K562 (cell line): ENCODE measurements at regions not wholly inside any gene's neighbourhood (a gene's known extent, or its start where the extent isn't known, plus 50 kb on each side); places are given as distances from the start of the nearest gene placed in this dataset.

Source experiments
- ATAC-seq: fragments of 200-7000 bp; cut with Tn5 transposase; 3 replicates; pipeline ENCODE4 v1.9.1; 2020; ENCODE audit warnings: moderate library complexity
- BruUV-seq: library from RNA; stranded (reverse); fragments of 400-500 nt; replicated peaks from 2 replicates; lab custom pipeline; 2021; lab: Mats Ljungman, UMichigan
- CTCF ChIA-PET: fragments of 300-600 bp; formaldehyde crosslinking; extraction: SDS; loops from one replicate; lab custom pipeline; 2021; ENCODE audit warnings: low intra/inter-chr PET ratio; lab: Yijun Ruan, JAX
- POLR2A ChIA-PET: fragments of 300-600, 350-650 bp; sonication (Branson Sonifier 250); formaldehyde crosslinking; extraction: SDS; loops from one replicate; lab custom pipeline; 2021; ENCODE audit warnings: antibody characterized with exemption, inconsistent platforms; lab: Yijun Ruan, JAX
- DNase-seq, 4 experiments: peaks; one replicate each; pipeline versions ENCODE4 v3.0.0 to v3.0.0-alpha.2; 2011 to 2018; ENCODE audit warnings: low spot score in 3 of 4, mixed read lengths in 3 of 4; ENCODE audit errors: extremely low read depth in 1 of 4
- FAIRE-seq: peaks from 2 replicates; lab custom pipeline; 2011; peaks lifted over from hg19 to GRCh38; lab: Jason Lieb, UNC
- H2AFZ ChIP-seq: 2 replicates; pipeline ENCODE4 v1.6.0; 2011; ENCODE audit warnings: low read depth, low read length, control low read depth, inconsistent platforms
- H3K27ac ChIP-seq: fragments of 200-600 bp; 3 replicates; pipeline ENCODE4 v1.8.0; 2011; ENCODE audit warnings: low read depth, mild to moderate bottlenecking, control low read depth, inconsistent platforms, low read length, moderate library complexity, mixed read lengths; ENCODE audit errors: extremely low read depth
- H3K27me3 ChIP-seq, 2 experiments: fragments of 300-600 bp in 1 of 2; 2 replicates in 1 of 2; 3 replicates in 1 of 2; pipeline versions ENCODE4 v1.6.0 to v1.8.0; 2011; ENCODE audit warnings: inconsistent platforms in 2 of 2, low read length in 2 of 2, mild to moderate bottlenecking in 1 of 2, mixed read lengths in 1 of 2, moderate library complexity in 1 of 2; ENCODE audit not compliant: control insufficient read depth in 2 of 2, insufficient read depth in 2 of 2
- H3K36me3 ChIP-seq: fragments of 300-600 bp; 3 replicates; pipeline ENCODE4 v1.8.0; 2011; ENCODE audit warnings: mild to moderate bottlenecking, low read length, inconsistent platforms; ENCODE audit not compliant: control insufficient read depth, insufficient read depth
- H3K4me1 ChIP-seq, 2 experiments: fragments of 200-600 bp in 1 of 2; replicated peaks in 1 of 2; 2 replicates in 1 of 2; 3 replicates in 1 of 2; pipeline versions ENCODE4 v1.5.1 to v1.8.0; 2011; ENCODE audit warnings: inconsistent platforms in 2 of 2, low read length in 2 of 2, mild to moderate bottlenecking in 1 of 2, mixed read lengths in 1 of 2, moderate library complexity in 1 of 2; ENCODE audit not compliant: control insufficient read depth in 2 of 2, insufficient read depth in 2 of 2
- H3K4me2 ChIP-seq: 2 replicates; pipeline ENCODE4 v1.6.1; 2011; ENCODE audit warnings: low read length, control low read depth, inconsistent platforms, mixed read lengths; ENCODE audit not compliant: insufficient read depth
- H3K4me3 ChIP-seq: fragments of 200-600 bp; sonication (generic), shearing (Covaris generic); 2 replicates; pipeline ENCODE4 v1.5.1; 2016; ENCODE audit warnings: control low read depth, inconsistent platforms
- H3K79me2 ChIP-seq: fragments of 200-600 bp; 3 replicates; pipeline ENCODE4 v1.8.0; 2011; ENCODE audit warnings: low read length, inconsistent platforms; ENCODE audit not compliant: control insufficient read depth, insufficient read depth
- H3K9ac ChIP-seq, 2 experiments: 2 replicates each; pipeline versions ENCODE4 v1.6.0 to v1.6.1; 2011; ENCODE audit warnings: low read depth in 2 of 2, low read length in 2 of 2, control low read depth in 1 of 2, inconsistent platforms in 1 of 2, mild to moderate bottlenecking in 1 of 2, mixed read lengths in 1 of 2; ENCODE audit not compliant: insufficient read depth in 1 of 2
- H3K9me1 ChIP-seq: one replicate; pipeline ENCODE4 v1.6.0; 2011; ENCODE audit warnings: inconsistent platforms, mild to moderate bottlenecking, low read length, moderate library complexity; ENCODE audit not compliant: control insufficient read depth, insufficient read depth
- H3K9me3 ChIP-seq: replicated peaks from 2 replicates; pipeline ENCODE4 v1.5.1; 2011; ENCODE audit warnings: low read depth, low read length, inconsistent platforms; ENCODE audit not compliant: control insufficient read depth, insufficient read depth
- H4K20me1 ChIP-seq: replicated peaks from 2 replicates; pipeline ENCODE4 v1.6.1; 2011; ENCODE audit warnings: low read length, inconsistent platforms, mixed read lengths; ENCODE audit not compliant: control insufficient read depth, insufficient read depth
- ELF2 ChIP-seq: fragments of 250-450 bp; sonication (Bioruptor Pico); IDR thresholded peaks from 2 replicates; pipeline ENCODE4 v1.5.0; 2021; ENCODE audit warnings: mild to moderate bottlenecking
- FOXA1 ChIP-seq: fragments of 450-650 bp; IDR thresholded peaks from 2 replicates; pipeline ENCODE4 v1.6.1; 2016; ENCODE audit warnings: mild to moderate bottlenecking, borderline replicate concordance
- HIVEP1 ChIP-seq: fragments of 250-450 bp; sonication (Bioruptor Pico); IDR thresholded peaks from 2 replicates; pipeline ENCODE4 v1.4.0; 2020; ENCODE audit warnings: mild to moderate bottlenecking
- KLF16 ChIP-seq: IDR thresholded peaks from 2 replicates; pipeline ENCODE4 v1.6.1; 2016; ENCODE audit warnings: antibody characterized with exemption
- ZNF140 ChIP-seq: fragments of 250-450 bp; sonication (Bioruptor Pico); IDR thresholded peaks from 2 replicates; pipeline ENCODE4 v1.8.0; 2021; ENCODE audit warnings: moderate library complexity, mild to moderate bottlenecking, inconsistent platforms
- in situ Hi-C: fragments of 300-500 bp; cut with MboI; formaldehyde crosslinking; loops from 4 replicates; pipeline ENCODE4 v1.15.0; 2018; ENCODE audit warnings: inconsistent platforms, mixed read lengths
- intact Hi-C: fragments of 100-400 bp; cut with micrococcal nuclease; formaldehyde crosslinking; loops from 2 replicates; pipeline ENCODE4 v1.14.2; 2022
- TF ChIP-seq, protein P1 (sequence below): fragments of 450-650 bp; formaldehyde crosslinking; conservative IDR thresholded peaks from 2 replicates; pipeline ENCODE4 v1.4.0; 2022; ENCODE audit warnings: mild to moderate bottlenecking, missing genetic modification characterization
- TF ChIP-seq, protein P2 (sequence below): fragments of 250-450 bp; sonication (Bioruptor Pico); IDR thresholded peaks from 2 replicates; pipeline ENCODE4 v1.5.0; 2022; ENCODE audit warnings: mild to moderate bottlenecking

DNA sequence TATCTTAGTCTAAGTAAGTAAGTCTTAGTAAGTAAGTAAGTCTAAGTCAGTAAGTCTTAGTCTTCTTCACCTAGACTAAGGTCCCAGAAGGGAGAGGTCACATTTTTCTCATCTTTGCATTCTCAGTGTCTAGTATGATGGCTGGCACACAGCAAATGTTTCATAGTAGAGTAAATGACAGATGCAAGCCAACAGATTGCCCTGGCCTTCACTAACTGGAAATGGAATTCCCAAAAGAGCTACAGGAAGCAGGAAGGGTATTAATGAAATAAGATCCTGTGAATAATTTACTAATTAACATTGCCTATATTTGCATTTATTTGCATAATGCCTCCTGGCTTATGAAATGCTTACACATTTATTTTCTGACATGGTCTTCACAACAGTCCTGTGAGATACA, 221.6 kb downstream of the RAD51AP2 start:
- intact Hi-C loops: no loop called here

More for the DNA sequence above, 221.6 kb downstream of the RAD51AP2 start:
- Histone ChIP-seq H3K4me1 (no peaks in the 10 kb centered on the region), H3K4me3 (no peak overlapping the region), H3K79me2 (no peaks in the 10 kb centered on the region), H3K4me2 (no peak overlapping the region), H4K20me1 (no peaks in the 10 kb centered on the region), H3K9me3 (no peaks in the 10 kb centered on the region), H3K9ac (no peak overlapping the region), H3K27me3 (no peaks in the 10 kb centered on the region), H3K9me1 (no peaks in the 10 kb centered on the region), H2AFZ (no peak overlapping the region), H3K36me3 (no peaks in the 10 kb centered on the region), H3K27ac (no peak overlapping the region)
- DNase-seq: no peak
- POLR2A ChIA-PET: no interaction called here
- TF ChIP-seq, protein P1, sequence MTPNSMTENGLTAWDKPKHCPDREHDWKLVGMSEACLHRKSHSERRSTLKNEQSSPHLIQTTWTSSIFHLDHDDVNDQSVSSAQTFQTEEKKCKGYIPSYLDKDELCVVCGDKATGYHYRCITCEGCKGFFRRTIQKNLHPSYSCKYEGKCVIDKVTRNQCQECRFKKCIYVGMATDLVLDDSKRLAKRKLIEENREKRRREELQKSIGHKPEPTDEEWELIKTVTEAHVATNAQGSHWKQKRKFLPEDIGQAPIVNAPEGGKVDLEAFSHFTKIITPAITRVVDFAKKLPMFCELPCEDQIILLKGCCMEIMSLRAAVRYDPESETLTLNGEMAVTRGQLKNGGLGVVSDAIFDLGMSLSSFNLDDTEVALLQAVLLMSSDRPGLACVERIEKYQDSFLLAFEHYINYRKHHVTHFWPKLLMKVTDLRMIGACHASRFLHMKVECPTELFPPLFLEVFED (CRISPR knock-in tag): no peak
- no peak for TF ChIP-seq ZNF140
- TF ChIP-seq FOXA1: no peak
- TF ChIP-seq, protein P2, sequence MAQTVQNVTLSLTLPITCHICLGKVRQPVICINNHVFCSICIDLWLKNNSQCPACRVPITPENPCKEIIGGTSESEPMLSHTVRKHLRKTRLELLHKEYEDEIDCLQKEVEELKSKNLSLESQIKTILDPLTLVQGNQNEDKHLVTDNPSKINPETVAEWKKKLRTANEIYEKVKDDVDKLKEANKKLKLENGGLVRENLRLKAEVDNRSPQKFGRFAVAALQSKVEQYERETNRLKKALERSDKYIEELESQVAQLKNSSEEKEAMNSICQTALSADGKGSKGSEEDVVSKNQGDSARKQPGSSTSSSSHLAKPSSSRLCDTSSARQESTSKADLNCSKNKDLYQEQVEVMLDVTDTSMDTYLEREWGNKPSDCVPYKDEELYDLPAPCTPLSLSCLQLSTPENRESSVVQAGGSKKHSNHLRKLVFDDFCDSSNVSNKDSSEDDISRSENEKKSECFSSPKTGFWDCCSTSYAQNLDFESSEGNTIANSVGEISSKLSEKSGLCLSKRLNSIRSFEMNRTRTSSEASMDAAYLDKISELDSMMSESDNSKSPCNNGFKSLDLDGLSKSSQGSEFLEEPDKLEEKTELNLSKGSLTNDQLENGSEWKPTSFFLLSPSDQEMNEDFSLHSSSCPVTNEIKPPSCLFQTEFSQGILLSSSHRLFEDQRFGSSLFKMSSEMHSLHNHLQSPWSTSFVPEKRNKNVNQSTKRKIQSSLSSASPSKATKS (CRISPR knock-in tag): no peak
- no peak for TF ChIP-seq HIVEP1 (CRISPR knock-in tag)
- no peak for TF ChIP-seq KLF16
- no peak for TF ChIP-seq ELF2 (CRISPR knock-in tag)
- in situ Hi-C loops: no loop called here
- CTCF ChIA-PET: no interaction called here
- BruUV-seq: no TSS peak
- no peak for ATAC-seq
- no peak for FAIRE-seq
